GM12878 (cell line): ENCODE measurements at regions not wholly inside any gene's neighbourhood (a gene's known extent, or its start where the extent isn't known, plus 50 kb on each side); places are given as distances from the start of the nearest gene placed in this dataset.

Source experiments
- ATAC-seq: fragments of 200-7000 bp; cut with Tn5 transposase; 3 replicates; pipeline ENCODE4 v1.9.1; 2020; ENCODE audit warnings: mild to moderate bottlenecking, moderate library complexity
- BruUV-seq: library from RNA; stranded (reverse); fragments of 400-500 nt; replicated peaks from 2 replicates; lab custom pipeline; 2021; lab: Mats Ljungman, UMichigan
- CTCF ChIA-PET: fragments of 300-600 bp; sonication (Branson Sonifier 250); formaldehyde crosslinking; extraction: SDS; loops from one replicate; lab custom pipeline; 2021; ENCODE audit warnings: inconsistent platforms; lab: Yijun Ruan, JAX
- POLR2A ChIA-PET: fragments of 350-600 bp; formaldehyde crosslinking; extraction: SDS; loops from one replicate; lab custom pipeline; 2021; ENCODE audit warnings: inconsistent platforms; lab: Charles Lee
- RAD21 ChIA-PET: fragments of 300-600 bp; sonication (Branson Sonifier 250); formaldehyde crosslinking; loops from one replicate; lab custom pipeline; 2023; ENCODE audit warnings: antibody characterized with exemption; ENCODE audit not compliant: unreplicated experiment; lab: Charles Lee
- SMC1A ChIA-PET: fragments of 300-600 bp; sonication (Branson Sonifier 250); formaldehyde crosslinking; loops from one replicate; lab custom pipeline; 2023; ENCODE audit not compliant: unreplicated experiment, uncharacterized antibody; lab: Charles Lee
- DNase-seq: peaks from one replicate; pipeline ENCODE4 v3.0.0-alpha.2; 2011; ENCODE audit warnings: low read depth, low spot score
- FAIRE-seq: peaks from 3 replicates; lab custom pipeline; 2011; peaks lifted over from hg19 to GRCh38; lab: Jason Lieb, UNC
- H2AFZ ChIP-seq: 2 replicates; pipeline ENCODE4 v1.6.0; 2011; ENCODE audit warnings: low read depth, low read length, control low read depth; ENCODE audit not compliant: control insufficient read depth
- H3K27ac ChIP-seq: 2 replicates; pipeline ENCODE4 v1.5.1; 2011; ENCODE audit warnings: control low read depth; ENCODE audit not compliant: control insufficient read depth, insufficient read depth
- H3K27me3 ChIP-seq, 2 experiments: replicated peaks in 1 of 2; 2 replicates each; pipeline versions ENCODE4 v1.6.0 to v1.6.1; 2011; ENCODE audit warnings: low read length in 1 of 2; ENCODE audit not compliant: control insufficient read depth in 2 of 2, insufficient read depth in 2 of 2
- H3K36me3 ChIP-seq, 2 experiments: 2 replicates each; pipeline ENCODE4 v1.5.1; 2011; ENCODE audit warnings: low read length in 1 of 2; ENCODE audit not compliant: control insufficient read depth in 2 of 2, insufficient read depth in 2 of 2
- H3K4me1 ChIP-seq: 2 replicates; pipeline ENCODE4 v1.6.1; 2011; ENCODE audit warnings: mild to moderate bottlenecking, low read length, moderate library complexity, mixed read lengths; ENCODE audit not compliant: control insufficient read depth, insufficient read depth
- H3K4me2 ChIP-seq: 2 replicates; pipeline ENCODE4 v1.6.0; 2011; ENCODE audit warnings: control low read depth; ENCODE audit not compliant: control insufficient read depth, insufficient read depth
- H3K4me3 ChIP-seq: fragments of 200-600 bp; sonication (generic); 2 replicates; pipeline ENCODE4 v1.5.1; 2016
- H3K79me2 ChIP-seq: 2 replicates; pipeline ENCODE4 v1.6.0; 2011; ENCODE audit warnings: low read length; ENCODE audit not compliant: control insufficient read depth, insufficient read depth
- H3K9ac ChIP-seq: 2 replicates; pipeline ENCODE4 v1.8.0; 2011; ENCODE audit warnings: low read length, control low read depth, mixed read lengths; ENCODE audit not compliant: control insufficient read depth, insufficient read depth
- H3K9me3 ChIP-seq: replicated peaks from 3 replicates; pipeline ENCODE4 v1.5.1; 2011; ENCODE audit warnings: mild to moderate bottlenecking, low read length; ENCODE audit not compliant: control insufficient read depth, insufficient read depth
- H4K20me1 ChIP-seq: 2 replicates; pipeline ENCODE4 v1.6.0; 2011; ENCODE audit not compliant: control insufficient read depth, insufficient read depth
- BACH1 ChIP-seq: fragments of 450-650 bp; IDR thresholded peaks from 2 replicates; pipeline ENCODE4 v1.6.1; 2017; ENCODE audit warnings: mild to moderate bottlenecking, borderline replicate concordance
- CBX5 ChIP-seq: sonication (generic); IDR thresholded peaks from 2 replicates; pipeline ENCODE4 v1.6.1; 2016; ENCODE audit warnings: low read depth, moderate library complexity, mild to moderate bottlenecking, inconsistent platforms
- CEBPB ChIP-seq, 2 experiments: fragments of 150-350 bp in 1 of 2; IDR thresholded peaks; 2 replicates each; pipeline ENCODE4 v1.6.1; 2012 to 2014; ENCODE audit warnings: low read depth in 2 of 2, low read length in 2 of 2, borderline replicate concordance in 1 of 2, inconsistent platforms in 1 of 2
- E4F1 ChIP-seq: fragments of 450-650 bp; IDR thresholded peaks from 2 replicates; pipeline ENCODE4 v1.6.1; 2018; ENCODE audit warnings: borderline replicate concordance, mild to moderate bottlenecking; ENCODE audit not compliant: partially characterized antibody
- JUND ChIP-seq: IDR thresholded peaks from 2 replicates; pipeline ENCODE4 v1.6.1; 2012; ENCODE audit warnings: low read depth, mild to moderate bottlenecking, low read length, improper control_type of control experiment, moderate library complexity
- MEF2B ChIP-seq: fragments of 450-650 bp; IDR thresholded peaks from 2 replicates; pipeline ENCODE4 v1.6.1; 2018; ENCODE audit warnings: mild to moderate bottlenecking, moderate library complexity; ENCODE audit not compliant: partially characterized antibody, poor library complexity, severe bottlenecking
- NFIC ChIP-seq: IDR thresholded peaks from 2 replicates; pipeline ENCODE4 v1.6.1; 2012; ENCODE audit warnings: low read depth, mild to moderate bottlenecking, inconsistent platforms, low read length, moderate library complexity
- NKRF ChIP-seq: fragments of 450-650 bp; conservative IDR thresholded peaks from 2 replicates; pipeline ENCODE4 v1.6.1; 2017; ENCODE audit warnings: mild to moderate bottlenecking, moderate library complexity
- NR2C2 ChIP-seq: IDR thresholded peaks from 2 replicates; pipeline ENCODE4 v1.6.1; 2011; ENCODE audit warnings: borderline replicate concordance, low read depth; ENCODE audit not compliant: control insufficient read depth, insufficient read length
- NR2F1 ChIP-seq: fragments of 450-650 bp; conservative IDR thresholded peaks from 2 replicates; pipeline ENCODE4 v1.6.1; 2017; ENCODE audit warnings: mild to moderate bottlenecking
- PKNOX1 ChIP-seq: fragments of 450-650 bp; IDR thresholded peaks from 2 replicates; pipeline ENCODE4 v1.6.1; 2016; ENCODE audit warnings: mild to moderate bottlenecking
- RELA ChIP-seq: fragments of 450-650 bp; IDR thresholded peaks from 2 replicates; pipeline ENCODE4 v1.8.0; 2014; ENCODE audit warnings: borderline replicate concordance; ENCODE audit not compliant: partially characterized antibody
- SP1 ChIP-seq: IDR thresholded peaks from one replicate; pipeline ENCODE4 v1.6.1; 2011; ENCODE audit warnings: low read depth, low read length
- ZNF217 ChIP-seq: fragments of 450-650 bp; IDR thresholded peaks from 2 replicates; pipeline ENCODE4 v1.6.1; 2017; ENCODE audit warnings: antibody characterized with exemption, mild to moderate bottlenecking
- WGBS: methylation state at CpG from one replicate; pipeline ENCODE4 v1.1.6; 2016; ENCODE audit warnings: low lambda C conversion rate; ENCODE audit not compliant: insufficient replicate concordance, insufficient coverage; ENCODE audit errors: missing lambda C conversion rate; 5-methylcytosine and 5-hydroxymethylcytosine counted together
- in situ Hi-C: fragments of 300-500 bp; cut with MboI; formaldehyde crosslinking; loops from 9 replicates; pipeline ENCODE4 v1.14.3; 2018; ENCODE audit warnings: mixed read lengths
- intact Hi-C: fragments of 100-400 bp; cut with micrococcal nuclease; formaldehyde crosslinking; loops from one replicate; pipeline ENCODE4 v1.14.2; 2022; ENCODE audit not compliant: unreplicated experiment

GRCh38 chr14:41055589-41055988 is 551.1 kb upstream of the LRFN5 start:
- Histone ChIP-seq H3K4me3 (no peak overlapping the region), H3K27me3 (no peaks in the 10 kb centered on the region), H3K9me3 (no peaks in the 10 kb centered on the region), H4K20me1 (no peaks in the 10 kb centered on the region), H2AFZ (no peak overlapping the region)
- no peak for DNase-seq
- intact Hi-C loops (no loop called here), in situ Hi-C loops (no loop called here)
- no peak for TF ChIP-seq RELA
- no peak for TF ChIP-seq NR2C2
- no peak for TF ChIP-seq PKNOX1
- no peak for TF ChIP-seq JUND
- no peak for TF ChIP-seq BACH1
- TF ChIP-seq CBX5, result no peak
- TF ChIP-seq E4F1, result no peak
- TF ChIP-seq SP1, result no peak
- TF ChIP-seq CEBPB (IDR thresholded peaks at IDR 0.05; ENCODE audit: borderline replicate concordance in 1 of 2, low read depth in 2 of 2, low read length in 2 of 2), result no peak
- TF ChIP-seq NKRF, result no peak
- TF ChIP-seq NR2F1, result no peak
- TF ChIP-seq NFIC, result no peak
- no peak for TF ChIP-seq MEF2B
- TF ChIP-seq ZNF217, result no peak
- TF ChIP-seq, all 136 proteins: peak for 0
- Histone ChIP-seq H3K36me3 (no peaks in the 10 kb centered on the region), H3K4me2 (no peak overlapping the region), H3K79me2 (no peaks in the 10 kb centered on the region), H3K9ac (no peak overlapping the region), H3K27ac (no peak overlapping the region), H3K4me1 (no peaks in the 10 kb centered on the region)
- ChIA-PET CTCF (no interaction called here), SMC1A (interaction anchor here (2.1 kb wide), 1 partner anchor 14 kb away, joined by 5 read pairs; no protein-coding TSS in a partner anchor), POLR2A (no interaction called here), RAD21 (no interaction called here)
- no TSS peak for BruUV-seq
- ATAC-seq, result no peak
- WGBS, result 0% methylated on average over 1 of the region's 1 CpG
- no peak for FAIRE-seq
